ENCODE measurements at regions not wholly inside any gene's neighbourhood (a gene's known extent, or its start where the extent isn't known, plus 50 kb on each side); places are given as distances from the start of the nearest gene placed in this dataset.
A peak's percentile ranks its signal among the peaks of the same experiment; 100 is the strongest.

DNA sequence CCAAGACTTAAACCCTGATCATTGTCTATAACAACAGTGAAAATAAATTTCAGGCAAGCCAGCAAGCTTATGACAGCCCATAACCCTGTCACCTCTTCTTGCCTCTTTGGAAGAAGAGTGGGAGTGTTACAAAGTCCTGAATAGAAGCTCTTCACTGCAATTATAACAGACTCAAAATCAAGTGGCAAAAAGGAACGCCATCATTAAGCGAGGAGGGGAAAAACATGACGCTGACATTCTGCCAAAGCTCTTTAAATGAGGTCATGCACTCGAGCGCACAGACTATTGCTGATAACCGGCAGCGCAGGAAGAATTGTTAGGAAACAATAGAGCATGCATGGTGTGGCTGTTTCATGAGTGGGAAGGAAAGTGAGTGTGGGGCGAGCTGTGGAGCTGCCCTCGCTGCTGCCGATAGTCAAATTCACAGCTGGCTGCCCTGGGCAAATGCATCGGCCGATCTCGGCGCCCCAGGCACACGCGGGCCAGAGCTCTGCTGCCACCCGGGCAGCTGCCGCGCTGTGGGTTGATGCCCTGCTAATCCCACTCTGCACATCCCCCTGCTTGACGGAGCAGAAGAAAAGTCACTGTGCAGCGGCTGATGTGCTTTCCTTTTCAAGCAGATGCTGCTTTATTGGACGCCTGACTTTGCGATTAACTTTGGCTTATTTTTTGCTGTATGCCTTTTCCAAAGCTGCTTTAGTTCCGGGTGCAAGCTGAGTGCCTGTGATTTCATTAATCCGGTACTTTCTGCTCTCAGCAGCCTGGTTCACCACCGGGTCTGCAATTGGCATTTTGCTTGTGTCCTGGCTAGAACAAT is 102.4 kb upstream of the ST6GALNAC5 start:
- no peaks in the 10 kb centered on the region for H3K27me3 ChIP-seq (ENCODE audit: control insufficient read depth, insufficient read depth, low read length)
- DNase-seq (no peak), ATAC-seq (ENCODE audit: low read depth in 2 of 2) (no peak)
- no peaks in the 10 kb centered on the region for H3K9me3 ChIP-seq (ENCODE audit: control insufficient read depth in 2 of 2, low read length in 2 of 2)
- Mint-ChIP-seq H3K36me3 (no peaks in the 10 kb centered on the region), H3K27me3 (no peaks in the 10 kb centered on the region), H3K4me1 (no peaks in the 10 kb centered on the region), H3K27ac (no peak overlapping the region), H3K9me3 (peaks cover 0 to 2% (median 0%) of the 10 kb centered on the region in 7 donors), H3K4me3 (no peak overlapping the region)
- H3K4me1 ChIP-seq (ENCODE audit: control insufficient read depth, insufficient read depth, low read length, poor library complexity, severe bottlenecking): no peaks in the 10 kb centered on the region
- no peaks in the 10 kb centered on the region for H3K36me3 ChIP-seq (ENCODE audit: control insufficient read depth, insufficient read depth, low read length)
- H3K4me3 ChIP-seq (ENCODE audit: low read depth, low read length): no peak overlapping the region
- H3K27ac ChIP-seq (ENCODE audit: insufficient read depth, low read length, poor library complexity, severe bottlenecking): no peak overlapping the region

DNA sequence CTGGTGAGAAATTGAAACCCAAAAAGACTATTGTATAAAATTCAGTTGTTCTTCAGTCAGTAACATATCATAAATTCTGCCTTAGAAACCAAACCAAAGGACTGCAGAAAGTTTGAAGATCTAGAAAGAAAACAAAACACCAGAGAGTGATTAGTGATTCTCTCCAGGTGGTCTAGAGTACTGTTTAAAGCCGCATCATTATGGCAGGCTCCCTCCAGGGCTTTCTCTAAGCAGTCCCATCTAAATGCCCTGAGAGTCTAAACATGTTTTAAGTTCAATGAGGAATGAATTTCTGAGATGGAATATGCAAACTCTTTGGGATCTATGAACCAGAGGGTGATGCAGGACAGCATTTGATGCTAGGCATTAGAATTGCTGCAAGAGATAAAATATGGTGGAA is 100.9 kb upstream of the ST6GALNAC5 start:
- no peaks in the 10 kb centered on the region for H3K4me1 ChIP-seq (ENCODE audit: control insufficient read depth, insufficient read depth, low read length, poor library complexity, severe bottlenecking)
- no peaks in the 10 kb centered on the region for H3K36me3 ChIP-seq (ENCODE audit: control insufficient read depth, insufficient read depth, low read length)
- DNase-seq (no peak), ATAC-seq (ENCODE audit: low read depth in 2 of 2) (no peak)
- Mint-ChIP-seq H3K4me3 (no peak overlapping the region), H3K9me3 (peaks cover 0 to 2% (median 0%) of the 10 kb centered on the region in 7 donors), H3K36me3 (no peaks in the 10 kb centered on the region), H3K27ac (no peak overlapping the region), H3K4me1 (no peaks in the 10 kb centered on the region), H3K27me3 (no peaks in the 10 kb centered on the region)
- no peak overlapping the region for H3K27ac ChIP-seq (ENCODE audit: insufficient read depth, low read length, poor library complexity, severe bottlenecking)
- no peaks in the 10 kb centered on the region for H3K9me3 ChIP-seq (ENCODE audit: control insufficient read depth in 2 of 2, low read length in 2 of 2)
- no peak overlapping the region for H3K4me3 ChIP-seq (ENCODE audit: low read depth, low read length)
- no peaks in the 10 kb centered on the region for H3K27me3 ChIP-seq (ENCODE audit: control insufficient read depth, insufficient read depth, low read length)

GRCh38 chr1:76769911-76770310 is 97.4 kb upstream of the ST6GALNAC5 start:
- H3K4me3 Mint-ChIP-seq: no peak overlapping the region
- no peaks in the 10 kb centered on the region for H3K27me3 Mint-ChIP-seq
- no peaks in the 10 kb centered on the region for H3K9me3 ChIP-seq (ENCODE audit: control insufficient read depth in 2 of 2, low read length in 2 of 2)
- H3K27ac Mint-ChIP-seq: no peak overlapping the region
- no peak for ATAC-seq (ENCODE audit: low read depth in 2 of 2)
- no peaks in the 10 kb centered on the region for H3K36me3 Mint-ChIP-seq
- no peak for DNase-seq
- H3K27me3 ChIP-seq (ENCODE audit: control insufficient read depth, insufficient read depth, low read length): no peaks in the 10 kb centered on the region
- H3K27ac ChIP-seq (ENCODE audit: insufficient read depth, low read length, poor library complexity, severe bottlenecking): no peak overlapping the region
- no peak overlapping the region for H3K4me3 ChIP-seq (ENCODE audit: low read depth, low read length)
- H3K9me3 Mint-ChIP-seq: peaks cover 0 to 2% (median 0%) of the 10 kb centered on the region in 7 donors
- H3K4me1 Mint-ChIP-seq: no peaks in the 10 kb centered on the region
- no peaks in the 10 kb centered on the region for H3K4me1 ChIP-seq (ENCODE audit: control insufficient read depth, insufficient read depth, low read length, poor library complexity, severe bottlenecking)
- H3K36me3 ChIP-seq (ENCODE audit: control insufficient read depth, insufficient read depth, low read length): no peaks in the 10 kb centered on the region

GRCh38 chr1:76770979-76771378 is 96.3 kb upstream of the ST6GALNAC5 start:
- no peak overlapping the region for H3K4me3 ChIP-seq (ENCODE audit: low read depth, low read length)
- DNase-seq (no peak), ATAC-seq (ENCODE audit: low read depth in 2 of 2) (no peak)
- H3K4me1 ChIP-seq (ENCODE audit: control insufficient read depth, insufficient read depth, low read length, poor library complexity, severe bottlenecking): no peaks in the 10 kb centered on the region
- no peaks in the 10 kb centered on the region for H3K36me3 Mint-ChIP-seq
- no peak overlapping the region for H3K4me3 Mint-ChIP-seq
- H3K36me3 ChIP-seq (ENCODE audit: control insufficient read depth, insufficient read depth, low read length): no peaks in the 10 kb centered on the region
- no peaks in the 10 kb centered on the region for H3K27me3 ChIP-seq (ENCODE audit: control insufficient read depth, insufficient read depth, low read length)
- H3K27me3 Mint-ChIP-seq: no peaks in the 10 kb centered on the region
- H3K4me1 Mint-ChIP-seq: no peaks in the 10 kb centered on the region
- no peak overlapping the region for H3K27ac ChIP-seq (ENCODE audit: insufficient read depth, low read length, poor library complexity, severe bottlenecking)
- no peaks in the 10 kb centered on the region for H3K9me3 ChIP-seq (ENCODE audit: control insufficient read depth in 2 of 2, low read length in 2 of 2)
- H3K9me3 Mint-ChIP-seq: peaks cover 0 to 2% (median 0%) of the 10 kb centered on the region in 7 donors
- peak overlapping the region in 1 of 3 donors; percentile 40 for H3K27ac Mint-ChIP-seq

GRCh38 chr1:76781447-76781846 is 85.8 kb upstream of the ST6GALNAC5 start:
- ATAC-seq (ENCODE audit: low read depth in 2 of 2) (no peak), DNase-seq (no peak)
- no peaks in the 10 kb centered on the region for H3K27me3 Mint-ChIP-seq
- H3K36me3 Mint-ChIP-seq: no peaks in the 10 kb centered on the region
- no peak overlapping the region for H3K4me3 Mint-ChIP-seq
- no peaks in the 10 kb centered on the region for H3K9me3 ChIP-seq (ENCODE audit: control insufficient read depth in 2 of 2, low read length in 2 of 2)
- no peak overlapping the region for H3K4me3 ChIP-seq (ENCODE audit: low read depth, low read length)
- H3K4me1 ChIP-seq (ENCODE audit: control insufficient read depth, insufficient read depth, low read length, poor library complexity, severe bottlenecking): no peaks in the 10 kb centered on the region
- no peak overlapping the region for H3K27ac Mint-ChIP-seq
- no peak overlapping the region for H3K27ac ChIP-seq (ENCODE audit: insufficient read depth, low read length, poor library complexity, severe bottlenecking)
- no peaks in the 10 kb centered on the region for H3K36me3 ChIP-seq (ENCODE audit: control insufficient read depth, insufficient read depth, low read length)
- no peaks in the 10 kb centered on the region for H3K4me1 Mint-ChIP-seq
- peaks cover 0 to 8% (median 3%) of the 10 kb centered on the region in 7 donors for H3K9me3 Mint-ChIP-seq
- H3K27me3 ChIP-seq (ENCODE audit: control insufficient read depth, insufficient read depth, low read length): no peaks in the 10 kb centered on the region

GRCh38 chr1:76782809-76783208 is 84.5 kb upstream of the ST6GALNAC5 start:
- H3K4me3 Mint-ChIP-seq: no peak overlapping the region

DNA sequence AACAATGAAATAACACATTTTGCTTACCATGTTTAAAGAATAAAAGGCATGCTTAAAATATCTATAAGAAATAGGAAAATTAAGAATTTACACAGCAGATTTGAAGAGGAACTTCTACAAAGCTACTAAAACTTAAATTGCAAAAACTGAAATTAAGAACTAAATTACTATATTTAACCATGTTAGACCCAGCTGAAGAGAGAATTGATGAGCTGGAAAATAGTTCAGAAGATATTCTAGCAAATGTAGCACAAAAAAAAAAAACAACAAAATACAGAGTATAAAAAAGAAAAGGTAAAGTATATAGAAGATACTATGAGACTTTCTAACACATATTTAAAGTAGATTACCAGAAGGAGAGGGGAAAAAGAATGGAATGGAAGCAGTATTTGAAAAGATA is 82.8 kb upstream of the ST6GALNAC5 start:
- Histone ChIP-seq H3K9me3 (ENCODE audit: control insufficient read depth in 2 of 2, low read length in 2 of 2) (no peaks in the 10 kb centered on the region), H3K36me3 (ENCODE audit: control insufficient read depth, insufficient read depth, low read length) (no peaks in the 10 kb centered on the region), H3K4me1 (ENCODE audit: control insufficient read depth, insufficient read depth, low read length, poor library complexity, severe bottlenecking) (no peaks in the 10 kb centered on the region), H3K27ac (ENCODE audit: insufficient read depth, low read length, poor library complexity, severe bottlenecking) (no peak overlapping the region), H3K27me3 (ENCODE audit: control insufficient read depth, insufficient read depth, low read length) (no peaks in the 10 kb centered on the region), H3K4me3 (ENCODE audit: low read depth, low read length) (no peak overlapping the region)
- H3K27ac Mint-ChIP-seq: no peak overlapping the region
- H3K9me3 Mint-ChIP-seq: peaks cover 0 to 8% (median 3%) of the 10 kb centered on the region in 7 donors
- no peaks in the 10 kb centered on the region for H3K36me3 Mint-ChIP-seq
- H3K4me1 Mint-ChIP-seq: no peaks in the 10 kb centered on the region
- ATAC-seq (ENCODE audit: low read depth in 2 of 2) (no peak), DNase-seq (no peak)
- no peak overlapping the region for H3K4me3 Mint-ChIP-seq
- H3K27me3 Mint-ChIP-seq: no peaks in the 10 kb centered on the region

More at GRCh38 chr1:76782809-76783208, 84.5 kb upstream of the ST6GALNAC5 start:
- Mint-ChIP-seq H3K27me3 (no peaks in the 10 kb centered on the region), H3K36me3 (no peaks in the 10 kb centered on the region), H3K27ac (no peak overlapping the region), H3K9me3 (peaks cover 0 to 8% (median 3%) of the 10 kb centered on the region in 7 donors), H3K4me1 (no peaks in the 10 kb centered on the region)
- Histone ChIP-seq H3K27me3 (ENCODE audit: control insufficient read depth, insufficient read depth, low read length) (no peaks in the 10 kb centered on the region), H3K4me1 (ENCODE audit: control insufficient read depth, insufficient read depth, low read length, poor library complexity, severe bottlenecking) (no peaks in the 10 kb centered on the region), H3K9me3 (ENCODE audit: control insufficient read depth in 2 of 2, low read length in 2 of 2) (no peaks in the 10 kb centered on the region), H3K4me3 (ENCODE audit: low read depth, low read length) (no peak overlapping the region), H3K36me3 (ENCODE audit: control insufficient read depth, insufficient read depth, low read length) (no peaks in the 10 kb centered on the region), H3K27ac (ENCODE audit: insufficient read depth, low read length, poor library complexity, severe bottlenecking) (no peak overlapping the region)
- ATAC-seq (ENCODE audit: low read depth in 2 of 2) (no peak), DNase-seq (no peak)

- ATAC-seq (ENCODE audit: low read depth in 2 of 2) (no peak), DNase-seq (no peak)
Measured at GRCh38 chr1:76786222-76786621, 81.1 kb upstream of the ST6GALNAC5 start.

More at GRCh38 chr1:76786222-76786621, 81.1 kb upstream of the ST6GALNAC5 start:
- Histone ChIP-seq H3K9me3 (ENCODE audit: control insufficient read depth in 2 of 2, low read length in 2 of 2) (no peaks in the 10 kb centered on the region), H3K4me3 (ENCODE audit: low read depth, low read length) (no peak overlapping the region), H3K36me3 (ENCODE audit: control insufficient read depth, insufficient read depth, low read length) (no peaks in the 10 kb centered on the region), H3K27ac (ENCODE audit: insufficient read depth, low read length, poor library complexity, severe bottlenecking) (no peak overlapping the region), H3K27me3 (ENCODE audit: control insufficient read depth, insufficient read depth, low read length) (no peaks in the 10 kb centered on the region), H3K4me1 (ENCODE audit: control insufficient read depth, insufficient read depth, low read length, poor library complexity, severe bottlenecking) (no peaks in the 10 kb centered on the region)
- Mint-ChIP-seq H3K9me3 (peaks cover 0 to 8% (median 3%) of the 10 kb centered on the region in 7 donors), H3K27me3 (no peaks in the 10 kb centered on the region), H3K27ac (no peak overlapping the region), H3K4me3 (no peak overlapping the region), H3K36me3 (no peaks in the 10 kb centered on the region), H3K4me1 (no peaks in the 10 kb centered on the region)

All from CD4-positive, CD25-positive, alpha-beta regulatory T cell (primary cell).